HCT116 (cell line): ENCODE measurements at regions not wholly inside any gene's neighbourhood (a gene's known extent, or its start where the extent isn't known, plus 50 kb on each side); places are given as distances from the start of the nearest gene placed in this dataset.

Experiments used
- ATAC-seq: fragments of 200-7000 bp; cut with Tn5 transposase; 2 replicates; pipeline ENCODE4 v1.9.1; 2020; ENCODE audit warnings: mild to moderate bottlenecking, moderate library complexity
- BruUV-seq: library from RNA; stranded (reverse); fragments of 400-500 nt; replicated peaks from 2 replicates; lab custom pipeline; 2021; lab: Mats Ljungman, UMichigan
- CTCF ChIA-PET: fragments of 300-600 bp; sonication (Branson Sonifier 250); formaldehyde crosslinking; loops from one replicate; lab custom pipeline; 2021; ENCODE audit warnings: antibody characterized with exemption; lab: Charles Lee
- POLR2A ChIA-PET: fragments of 300-600, 350-600 bp; sonication (Branson Sonifier 250); formaldehyde crosslinking; loops from one replicate; lab custom pipeline; 2021; ENCODE audit warnings: antibody characterized with exemption; lab: Charles Lee
- RAD21 ChIA-PET, 2 experiments: fragments of 300-600 bp; sonication (Branson Sonifier 250); formaldehyde crosslinking; loops; one replicate each; lab custom pipeline; 2023; ENCODE audit warnings: low total read pairs in 2 of 2; ENCODE audit not compliant: uncharacterized antibody in 2 of 2, unreplicated experiment in 2 of 2, low non-redundant PET in 1 of 2; lab: Charles Lee
- DNase-seq: peaks from one replicate; pipeline ENCODE4 v3.0.0-alpha.2; 2010; ENCODE audit warnings: low read depth, low spot score
- H2AFZ ChIP-seq: fragments of 200-600 bp; shearing (Covaris generic), sonication (generic); 2 replicates; pipeline ENCODE4 v1.6.1; 2017; ENCODE audit warnings: low read depth, mixed run types, mixed read lengths, antibody characterized with exemption, low read length; ENCODE audit not compliant: poor library complexity, severe bottlenecking
- H3K27ac ChIP-seq: 2 replicates; pipeline ENCODE4 v1.5.1; 2012; ENCODE audit warnings: low read depth, low read length
- H3K27me3 ChIP-seq: fragments of 200-600 bp; sonication (generic); 2 replicates; pipeline ENCODE4 v1.6.1; 2016; ENCODE audit warnings: mixed run types, low read length, mixed read lengths; ENCODE audit not compliant: insufficient read depth
- H3K36me3 ChIP-seq, 2 experiments: fragments of 200-500 bp in 1 of 2; fragments of 200-600 bp in 1 of 2; sonication (Bioruptor generic) in 1 of 2; sonication (generic) in 1 of 2; 2 replicates each; pipeline versions ENCODE4 v1.5.1 to v1.6.1; 2014 to 2016; ENCODE audit warnings: low read length in 2 of 2, inconsistent platforms in 1 of 2, mixed read lengths in 1 of 2, mixed run types in 1 of 2; ENCODE audit not compliant: insufficient read depth in 2 of 2, control insufficient read depth in 1 of 2
- H3K4me1 ChIP-seq, 2 experiments: fragments of 200-600 bp in 1 of 2; sonication (generic) in 1 of 2; 2 replicates each; pipeline versions ENCODE4 v1.5.1 to v1.6.1; 2012 to 2017; ENCODE audit warnings: low read length in 2 of 2, inconsistent platforms in 1 of 2, mild to moderate bottlenecking in 1 of 2, mixed read lengths in 1 of 2, mixed run types in 1 of 2, moderate library complexity in 1 of 2; ENCODE audit not compliant: insufficient read depth in 2 of 2, control insufficient read depth in 1 of 2
- H3K4me2 ChIP-seq: fragments of 200-600 bp; sonication (generic); 2 replicates; pipeline ENCODE4 v1.6.1; 2017; ENCODE audit warnings: mixed run types, low read length, mixed read lengths
- H3K4me3 ChIP-seq, 2 experiments: fragments of 200-600 bp in 1 of 2; sonication (generic) in 1 of 2; replicated peaks in 1 of 2; 2 replicates each; pipeline ENCODE4 v1.5.1; 2011 to 2016; ENCODE audit warnings: low read length in 2 of 2, control low read depth in 1 of 2, low read depth in 1 of 2, mild to moderate bottlenecking in 1 of 2, mixed read lengths in 1 of 2, mixed run types in 1 of 2
- H3K79me2 ChIP-seq: fragments of 200-600 bp; sonication (generic); 2 replicates; pipeline ENCODE4 v1.6.1; 2017; ENCODE audit warnings: mild to moderate bottlenecking, mixed run types, low read length, moderate library complexity, mixed read lengths; ENCODE audit not compliant: insufficient read depth
- H3K9ac ChIP-seq: fragments of 200-600 bp; sonication (generic); 2 replicates; pipeline ENCODE4 v1.6.1; 2016; ENCODE audit warnings: low read length, mixed read lengths
- H3K9me2 ChIP-seq: fragments of 200-600 bp; sonication (generic), shearing (Covaris generic); 2 replicates; pipeline ENCODE4 v1.6.1; 2017; ENCODE audit warnings: mixed run types, mild to moderate bottlenecking, moderate library complexity; ENCODE audit not compliant: insufficient read depth
- H3K9me3 ChIP-seq, 2 experiments: fragments of 200-500 bp in 1 of 2; fragments of 200-600 bp in 1 of 2; sonication (Bioruptor generic) in 1 of 2; sonication (generic) in 1 of 2; 2 replicates each; pipeline ENCODE4 v1.6.1; 2014 to 2017; ENCODE audit warnings: low read length in 2 of 2, mixed read lengths in 2 of 2, inconsistent platforms in 1 of 2, low read depth in 1 of 2, mild to moderate bottlenecking in 1 of 2, mixed run types in 1 of 2, moderate library complexity in 1 of 2; ENCODE audit not compliant: control insufficient read depth in 1 of 2, insufficient read depth in 1 of 2
- H4K20me1 ChIP-seq: fragments of 200-600 bp; sonication (generic), shearing (Covaris generic); 2 replicates; pipeline ENCODE4 v1.6.1; 2017; ENCODE audit warnings: mixed run types, mild to moderate bottlenecking, moderate library complexity; ENCODE audit not compliant: insufficient read depth
- ATF3 ChIP-seq: IDR thresholded peaks from 2 replicates; pipeline ENCODE4 v1.6.1; 2012
- CTCF ChIP-seq, 3 experiments: fragments of 200-600 bp in 1 of 3; sonication (generic) in 1 of 3; IDR thresholded peaks in 2 of 3; conservative IDR thresholded peaks in 1 of 3; 2 replicates each; pipeline ENCODE4 v1.5.1; 2012 to 2017; ENCODE audit warnings: low read depth in 2 of 3, low read length in 2 of 3, antibody characterized with exemption in 1 of 3, borderline replicate concordance in 1 of 3, control low read depth in 1 of 3, mild to moderate bottlenecking in 1 of 3, mixed read lengths in 1 of 3, mixed run types in 1 of 3, moderate library complexity in 1 of 3; ENCODE audit not compliant: insufficient read depth in 1 of 3
- EGR1 ChIP-seq: IDR thresholded peaks from 2 replicates; pipeline ENCODE4 v1.6.1; 2012; ENCODE audit warnings: low read depth
- EZH2 ChIP-seq: fragments of 200-600 bp; sonication (generic); IDR thresholded peaks from 2 replicates; pipeline ENCODE4 v1.6.1; 2017; ENCODE audit warnings: antibody characterized with exemption, mixed run types
- EZH2phosphoT487 ChIP-seq: fragments of 200-600 bp; IDR thresholded peaks from 2 replicates; pipeline ENCODE4 v1.6.1; 2018; ENCODE audit warnings: antibody characterized with exemption, borderline replicate concordance
- FOSL1 ChIP-seq: IDR thresholded peaks from 2 replicates; pipeline ENCODE4 v1.6.1; 2012; ENCODE audit warnings: low read depth
- MAX ChIP-seq: IDR thresholded peaks from 2 replicates; pipeline ENCODE4 v1.6.1; 2012
- POLR2A ChIP-seq: IDR thresholded peaks from 2 replicates; pipeline ENCODE4 v1.7.0; 2011; ENCODE audit warnings: borderline replicate concordance; ENCODE audit not compliant: insufficient read depth, insufficient read length; ENCODE audit errors: extremely low read depth
- POLR2AphosphoS5 ChIP-seq: IDR thresholded peaks from 2 replicates; pipeline ENCODE4 v1.6.1; 2011; ENCODE audit warnings: mild to moderate bottlenecking, low read depth, low read length, moderate library complexity
- RAD21 ChIP-seq: IDR thresholded peaks from 2 replicates; pipeline ENCODE4 v1.6.1; 2012; ENCODE audit warnings: low read depth, mild to moderate bottlenecking
- REST ChIP-seq: IDR thresholded peaks from 2 replicates; pipeline ENCODE4 v1.6.1; 2012; ENCODE audit warnings: low read depth
- SIN3A ChIP-seq: IDR thresholded peaks from 2 replicates; pipeline ENCODE4 v1.6.1; 2012; ENCODE audit warnings: low read depth
- SP1 ChIP-seq: IDR thresholded peaks from 2 replicates; pipeline ENCODE4 v1.6.1; 2012; ENCODE audit warnings: low read depth
- SRF ChIP-seq: IDR thresholded peaks from 2 replicates; pipeline ENCODE4 v1.6.1; 2012; ENCODE audit warnings: low read depth
- YY1 ChIP-seq: IDR thresholded peaks from 2 replicates; pipeline ENCODE4 v1.6.1; 2011; ENCODE audit warnings: low read length, low read depth, moderate library complexity, mild to moderate bottlenecking; ENCODE audit not compliant: insufficient replicate concordance; ENCODE audit errors: extremely low read depth
- ZFX ChIP-seq: fragments of 450-650 bp; IDR thresholded peaks from 2 replicates; pipeline ENCODE4 v1.6.1; 2017
- ZNF274 ChIP-seq: fragments of 200-500 bp; sonication (Bioruptor generic); IDR thresholded peaks from 2 replicates; pipeline ENCODE4 v1.6.1; 2014; ENCODE audit warnings: mild to moderate bottlenecking, low read depth, low read length, inconsistent platforms
- intact Hi-C: fragments of 100-400 bp; cut with micrococcal nuclease; formaldehyde crosslinking; loops from 2 replicates; pipeline ENCODE4 v1.10.0; 2022

- no peak for TF ChIP-seq RAD21
- no peak for TF ChIP-seq ZFX
- TF ChIP-seq, all 23 proteins: peak for 0
- no peaks in the 10 kb centered on the region for H3K9me3 ChIP-seq
- ChIA-PET RAD21 (no interaction called here), CTCF (no interaction called here), POLR2A (no interaction called here)
- no peaks in the 10 kb centered on the region for H3K27me3 ChIP-seq
- no peaks in the 10 kb centered on the region for H4K20me1 ChIP-seq
- no peak overlapping the region for H3K27ac ChIP-seq
- intact Hi-C loops, result no loop called here
- H3K9ac ChIP-seq, result no peak overlapping the region
- H3K4me1 ChIP-seq, result peaks cover 0 to 7% of the 10 kb centered on the region in 2 experiments; a peak in 1 of 4 replicates
- no peak overlapping the region for H2AFZ ChIP-seq
- no peaks in the 10 kb centered on the region; the same call in 1 of the 2 replicates for H3K9me2 ChIP-seq
- no peaks in the 10 kb centered on the region for H3K79me2 ChIP-seq
- BruUV-seq, result no TSS peak
- no peaks in the 10 kb centered on the region for H3K36me3 ChIP-seq
- no peak for DNase-seq
- ATAC-seq, result no peak
- H3K4me2 ChIP-seq, result no peak overlapping the region
- no peak overlapping the region for H3K4me3 ChIP-seq
These were observed 322.8 kb upstream of the TANK start for GRCh38 chr2:160837416-160837815.

GRCh38 chr2:160838147-160838546, 322.1 kb upstream of the TANK start:
- ChIA-PET CTCF (no interaction called here), POLR2A (no interaction called here), RAD21 (no interaction called here)
- no TSS peak for BruUV-seq
- H3K36me3 ChIP-seq, result no peaks in the 10 kb centered on the region
- no peaks in the 10 kb centered on the region for H4K20me1 ChIP-seq
- no peaks in the 10 kb centered on the region for H3K9me3 ChIP-seq
- H3K9me2 ChIP-seq, result no peaks in the 10 kb centered on the region; the same call in 1 of the 2 replicates
- H3K4me2 ChIP-seq, result no peak overlapping the region
- H3K27me3 ChIP-seq, result no peaks in the 10 kb centered on the region
- H3K27ac ChIP-seq, result no peak overlapping the region
- ATAC-seq (no peak), DNase-seq (no peak)
- intact Hi-C loops, result no loop called here
- H3K9ac ChIP-seq, result no peak overlapping the region
- H3K4me1 ChIP-seq, result peaks cover 0 to 7% of the 10 kb centered on the region in 2 experiments; a peak in 1 of 4 replicates
- H3K79me2 ChIP-seq, result no peaks in the 10 kb centered on the region
- H2AFZ ChIP-seq, result no peak overlapping the region
- no peak overlapping the region for H3K4me3 ChIP-seq
- no peak for TF ChIP-seq SP1
- TF ChIP-seq ZFX, result no peak
- no peak for TF ChIP-seq MAX
- no peak for TF ChIP-seq FOSL1
- TF ChIP-seq ATF3, result no peak
- TF ChIP-seq POLR2A, result no peak
- no peak for TF ChIP-seq EGR1
- TF ChIP-seq POLR2AphosphoS5, result no peak
- TF ChIP-seq CTCF (IDR thresholded peaks at IDR 0.05 in 2 of 3, conservative IDR thresholded peaks at IDR 0.05 in 1 of 3; ENCODE audit: borderline replicate concordance in 1 of 3, insufficient read depth in 1 of 3, low read depth in 2 of 3, low read length in 2 of 3), result no peak
- no peak for TF ChIP-seq SRF
- TF ChIP-seq EZH2, result no peak
- TF ChIP-seq EZH2phosphoT487, result no peak
- no peak for TF ChIP-seq SIN3A
- no peak for TF ChIP-seq YY1
- no peak for TF ChIP-seq REST
- TF ChIP-seq ZNF274, result no peak
